ENCODE measurements at regions not wholly inside any gene's neighbourhood (a gene's known extent, or its start where the extent isn't known, plus 50 kb on each side); places are given as distances from the start of the nearest gene placed in this dataset.

DNA sequence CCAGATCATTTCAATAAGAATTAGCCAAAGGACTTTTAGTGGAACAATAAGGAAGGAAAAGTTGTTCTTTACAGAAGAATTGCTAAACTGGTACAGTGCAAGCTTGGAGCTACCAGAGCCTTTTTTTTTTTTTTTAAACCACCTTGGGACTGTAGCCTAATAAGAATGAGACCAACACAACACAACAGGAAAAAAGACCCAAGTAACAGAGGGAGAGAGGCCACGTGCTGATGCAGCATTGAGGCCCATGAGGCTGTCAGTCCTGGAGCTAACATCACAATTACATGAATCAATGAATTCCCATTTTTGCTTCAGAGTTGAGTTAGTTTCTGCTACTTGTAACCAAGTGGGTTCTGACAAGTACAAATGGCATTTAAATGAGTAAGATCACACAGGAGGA lies 149.0 kb upstream of the EEA1 start (continued):
- TF ChIP-seq, protein P1, sequence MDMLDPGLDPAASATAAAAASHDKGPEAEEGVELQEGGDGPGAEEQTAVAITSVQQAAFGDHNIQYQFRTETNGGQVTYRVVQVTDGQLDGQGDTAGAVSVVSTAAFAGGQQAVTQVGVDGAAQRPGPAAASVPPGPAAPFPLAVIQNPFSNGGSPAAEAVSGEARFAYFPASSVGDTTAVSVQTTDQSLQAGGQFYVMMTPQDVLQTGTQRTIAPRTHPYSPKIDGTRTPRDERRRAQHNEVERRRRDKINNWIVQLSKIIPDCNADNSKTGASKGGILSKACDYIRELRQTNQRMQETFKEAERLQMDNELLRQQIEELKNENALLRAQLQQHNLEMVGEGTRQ (IDR thresholded peaks at IDR 0.05; ENCODE audit: low read length), result no peak
- TF ChIP-seq FOSL1 (IDR thresholded peaks at IDR 0.05; ENCODE audit: insufficient read depth, low read depth, low read length), result no peak
- TF ChIP-seq POU5F1 (IDR thresholded peaks at IDR 0.05; ENCODE audit: low read depth, low read length), result no peak

All from H1 (cell line).